ENCODE measurements at regions not wholly inside any gene's neighbourhood (a gene's known extent, or its start where the extent isn't known, plus 50 kb on each side); places are given as distances from the start of the nearest gene placed in this dataset.

- Histone ChIP-seq H2AFZ (ENCODE audit: low read length) (no peak overlapping the region), H3K9me3 (replicated peaks in 1 of 2; ENCODE audit: control insufficient read depth in 2 of 2, insufficient read depth in 1 of 2, low read depth in 1 of 2, low read length in 2 of 2) (no peaks in the 10 kb centered on the region), H3K4me2 (ENCODE audit: insufficient read depth, low read length, poor library complexity, severe bottlenecking) (no peak overlapping the region), H3K79me1 (ENCODE audit: low read depth, low read length) (no peaks in the 10 kb centered on the region), H3K4me3 (ENCODE audit: low read length in 2 of 2) (no peak overlapping the region), H3K27me3 (ENCODE audit: control insufficient read depth in 3 of 3, insufficient read depth in 3 of 3, low read depth in 1 of 3, low read length in 3 of 3) (no peaks in the 10 kb centered on the region), H2BK5ac (ENCODE audit: low read length) (no peak overlapping the region), H3K4me1 (ENCODE audit: control insufficient read depth in 2 of 2, insufficient read depth in 1 of 2, low read depth in 1 of 2, low read length in 2 of 2) (no peaks in the 10 kb centered on the region), H3K9ac (ENCODE audit: low read depth, low read length, poor library complexity) (no peak overlapping the region), H3K4ac (ENCODE audit: low read length) (no peak overlapping the region), H3K27ac (replicated peaks; ENCODE audit: low read length) (no peak overlapping the region), H3K18ac (ENCODE audit: low read length) (peak overlapping the region; percentile 17), H2AK5ac (ENCODE audit: low read depth, low read length) (no peak overlapping the region), H2BK120ac (ENCODE audit: low read depth, low read length) (no peak overlapping the region), H3K36me3 (replicated peaks in 1 of 2; ENCODE audit: control insufficient read depth in 2 of 2, insufficient read depth in 2 of 2, low read length in 2 of 2) (no peaks in the 10 kb centered on the region), H2BK12ac (ENCODE audit: low read length) (no peak overlapping the region), H4K91ac (ENCODE audit: low read depth, low read length, poor library complexity) (no peak overlapping the region), H2BK15ac (ENCODE audit: low read length) (no peak overlapping the region), H3K14ac (ENCODE audit: low read length) (no peak overlapping the region), H4K8ac (ENCODE audit: low read depth, low read length) (no peak overlapping the region), H3K23ac (ENCODE audit: low read depth, low read length, poor library complexity) (peak overlapping the region; percentile 73)
- no peak for DNase-seq (ENCODE audit: low spot score)
- no CpG with 5 or more reads among the region's 4 CpGs for WGBS, 2 donors (ENCODE audit: extremely low coverage in 2 of 2, insufficient read length in 2 of 2, insufficient replicate concordance in 1 of 2)
Observed at GRCh38 chr6:126603410-126603809, 263.5 kb downstream of the CENPW start.

GRCh38 chr6:126605089-126605488, 265.2 kb downstream of the CENPW start:
- H3K27me3 ChIP-seq (ENCODE audit: control insufficient read depth in 3 of 3, insufficient read depth in 3 of 3, low read depth in 1 of 3, low read length in 3 of 3): no peaks in the 10 kb centered on the region
- no peak overlapping the region for H3K27ac ChIP-seq (replicated peaks; ENCODE audit: low read length)
- no peak overlapping the region for H2BK120ac ChIP-seq (ENCODE audit: low read depth, low read length)
- H3K4me1 ChIP-seq (ENCODE audit: control insufficient read depth in 2 of 2, insufficient read depth in 1 of 2, low read depth in 1 of 2, low read length in 2 of 2): no peaks in the 10 kb centered on the region
- no peak overlapping the region for H3K4me3 ChIP-seq (ENCODE audit: low read length in 2 of 2)
- H2BK12ac ChIP-seq (ENCODE audit: low read length): no peak overlapping the region
- H2AK5ac ChIP-seq (ENCODE audit: low read depth, low read length): no peak overlapping the region
- H3K9ac ChIP-seq (ENCODE audit: low read depth, low read length, poor library complexity): no peak overlapping the region
- no peak overlapping the region for H3K4ac ChIP-seq (ENCODE audit: low read length)
- no peak overlapping the region for H3K4me2 ChIP-seq (ENCODE audit: insufficient read depth, low read length, poor library complexity, severe bottlenecking)
- H3K14ac ChIP-seq (ENCODE audit: low read length): no peak overlapping the region
- H4K91ac ChIP-seq (ENCODE audit: low read depth, low read length, poor library complexity): no peak overlapping the region
- no peaks in the 10 kb centered on the region for H3K9me3 ChIP-seq (replicated peaks in 1 of 2; ENCODE audit: control insufficient read depth in 2 of 2, insufficient read depth in 1 of 2, low read depth in 1 of 2, low read length in 2 of 2)
- no peaks in the 10 kb centered on the region for H3K36me3 ChIP-seq (replicated peaks in 1 of 2; ENCODE audit: control insufficient read depth in 2 of 2, insufficient read depth in 2 of 2, low read length in 2 of 2)
- H2BK15ac ChIP-seq (ENCODE audit: low read length): no peak overlapping the region
- no peak overlapping the region for H3K18ac ChIP-seq (ENCODE audit: low read length)
- no peak overlapping the region for H2BK5ac ChIP-seq (ENCODE audit: low read length)
- no peak overlapping the region for H4K8ac ChIP-seq (ENCODE audit: low read depth, low read length)
- H3K23ac ChIP-seq (ENCODE audit: low read depth, low read length, poor library complexity): no peak overlapping the region
- no peak for DNase-seq (ENCODE audit: low spot score)
- H2AFZ ChIP-seq (ENCODE audit: low read length): no peak overlapping the region
- H3K79me1 ChIP-seq (ENCODE audit: low read depth, low read length): no peaks in the 10 kb centered on the region

- Histone ChIP-seq H3K23ac (ENCODE audit: low read depth, low read length, poor library complexity) (no peak overlapping the region), H2BK5ac (ENCODE audit: low read length) (no peak overlapping the region), H2BK15ac (ENCODE audit: low read length) (no peak overlapping the region), H3K27ac (replicated peaks; ENCODE audit: low read length) (no peak overlapping the region), H3K36me3 (replicated peaks in 1 of 2; ENCODE audit: control insufficient read depth in 2 of 2, insufficient read depth in 2 of 2, low read length in 2 of 2) (no peaks in the 10 kb centered on the region), H3K4me1 (ENCODE audit: control insufficient read depth in 2 of 2, insufficient read depth in 1 of 2, low read depth in 1 of 2, low read length in 2 of 2) (no peaks in the 10 kb centered on the region), H4K91ac (ENCODE audit: low read depth, low read length, poor library complexity) (no peak overlapping the region), H3K4ac (ENCODE audit: low read length) (no peak overlapping the region), H3K9me3 (replicated peaks in 1 of 2; ENCODE audit: control insufficient read depth in 2 of 2, insufficient read depth in 1 of 2, low read depth in 1 of 2, low read length in 2 of 2) (no peaks in the 10 kb centered on the region), H2BK120ac (ENCODE audit: low read depth, low read length) (no peak overlapping the region), H4K8ac (ENCODE audit: low read depth, low read length) (no peak overlapping the region), H3K9ac (ENCODE audit: low read depth, low read length, poor library complexity) (no peak overlapping the region), H3K4me3 (ENCODE audit: low read length in 2 of 2) (no peak overlapping the region), H3K27me3 (ENCODE audit: control insufficient read depth in 3 of 3, insufficient read depth in 3 of 3, low read depth in 1 of 3, low read length in 3 of 3) (no peaks in the 10 kb centered on the region), H3K14ac (ENCODE audit: low read length) (no peak overlapping the region), H2BK12ac (ENCODE audit: low read length) (no peak overlapping the region), H3K79me1 (ENCODE audit: low read depth, low read length) (no peaks in the 10 kb centered on the region), H2AFZ (ENCODE audit: low read length) (no peak overlapping the region), H2AK5ac (ENCODE audit: low read depth, low read length) (no peak overlapping the region), H3K18ac (ENCODE audit: low read length) (no peak overlapping the region), H3K4me2 (ENCODE audit: insufficient read depth, low read length, poor library complexity, severe bottlenecking) (no peak overlapping the region)
- DNase-seq (ENCODE audit: low spot score): no peak
- WGBS, 2 donors (ENCODE audit: extremely low coverage in 2 of 2, insufficient read length in 2 of 2, insufficient replicate concordance in 1 of 2): no CpG with 5 or more reads among the region's 1 CpG
Observed at GRCh38 chr6:126607289-126607688, 267.4 kb downstream of the CENPW start.

GRCh38 chr6:126608681-126609080, 268.8 kb downstream of the CENPW start:
- Histone ChIP-seq H3K27me3 (ENCODE audit: control insufficient read depth in 3 of 3, insufficient read depth in 3 of 3, low read depth in 1 of 3, low read length in 3 of 3) (no peaks in the 10 kb centered on the region), H4K8ac (ENCODE audit: low read depth, low read length) (no peak overlapping the region), H3K23ac (ENCODE audit: low read depth, low read length, poor library complexity) (no peak overlapping the region), H2AFZ (ENCODE audit: low read length) (no peak overlapping the region), H3K4me1 (ENCODE audit: control insufficient read depth in 2 of 2, insufficient read depth in 1 of 2, low read depth in 1 of 2, low read length in 2 of 2) (no peaks in the 10 kb centered on the region), H2BK120ac (ENCODE audit: low read depth, low read length) (no peak overlapping the region), H3K4ac (ENCODE audit: low read length) (no peak overlapping the region), H2AK5ac (ENCODE audit: low read depth, low read length) (no peak overlapping the region), H3K9me3 (replicated peaks in 1 of 2; ENCODE audit: control insufficient read depth in 2 of 2, insufficient read depth in 1 of 2, low read depth in 1 of 2, low read length in 2 of 2) (no peaks in the 10 kb centered on the region), H2BK15ac (ENCODE audit: low read length) (no peak overlapping the region), H3K18ac (ENCODE audit: low read length) (no peak overlapping the region), H3K27ac (replicated peaks; ENCODE audit: low read length) (no peak overlapping the region), H2BK12ac (ENCODE audit: low read length) (no peak overlapping the region), H3K4me2 (ENCODE audit: insufficient read depth, low read length, poor library complexity, severe bottlenecking) (no peak overlapping the region), H4K91ac (ENCODE audit: low read depth, low read length, poor library complexity) (no peak overlapping the region), H3K79me1 (ENCODE audit: low read depth, low read length) (no peaks in the 10 kb centered on the region), H2BK5ac (ENCODE audit: low read length) (no peak overlapping the region), H3K14ac (ENCODE audit: low read length) (no peak overlapping the region), H3K4me3 (ENCODE audit: low read length in 2 of 2) (no peak overlapping the region), H3K9ac (ENCODE audit: low read depth, low read length, poor library complexity) (no peak overlapping the region), H3K36me3 (replicated peaks in 1 of 2; ENCODE audit: control insufficient read depth in 2 of 2, insufficient read depth in 2 of 2, low read length in 2 of 2) (no peaks in the 10 kb centered on the region)
- no CpG with 5 or more reads among the region's 4 CpGs for WGBS, 2 donors (ENCODE audit: extremely low coverage in 2 of 2, insufficient read length in 2 of 2, insufficient replicate concordance in 1 of 2)
- no peak for DNase-seq (ENCODE audit: low spot score)

Measured in neuronal stem cell (in vitro differentiated cells).